ENCODE measurements at regions not wholly inside any gene's neighbourhood (a gene's known extent, or its start where the extent isn't known, plus 50 kb on each side); places are given as distances from the start of the nearest gene placed in this dataset.

DNA sequence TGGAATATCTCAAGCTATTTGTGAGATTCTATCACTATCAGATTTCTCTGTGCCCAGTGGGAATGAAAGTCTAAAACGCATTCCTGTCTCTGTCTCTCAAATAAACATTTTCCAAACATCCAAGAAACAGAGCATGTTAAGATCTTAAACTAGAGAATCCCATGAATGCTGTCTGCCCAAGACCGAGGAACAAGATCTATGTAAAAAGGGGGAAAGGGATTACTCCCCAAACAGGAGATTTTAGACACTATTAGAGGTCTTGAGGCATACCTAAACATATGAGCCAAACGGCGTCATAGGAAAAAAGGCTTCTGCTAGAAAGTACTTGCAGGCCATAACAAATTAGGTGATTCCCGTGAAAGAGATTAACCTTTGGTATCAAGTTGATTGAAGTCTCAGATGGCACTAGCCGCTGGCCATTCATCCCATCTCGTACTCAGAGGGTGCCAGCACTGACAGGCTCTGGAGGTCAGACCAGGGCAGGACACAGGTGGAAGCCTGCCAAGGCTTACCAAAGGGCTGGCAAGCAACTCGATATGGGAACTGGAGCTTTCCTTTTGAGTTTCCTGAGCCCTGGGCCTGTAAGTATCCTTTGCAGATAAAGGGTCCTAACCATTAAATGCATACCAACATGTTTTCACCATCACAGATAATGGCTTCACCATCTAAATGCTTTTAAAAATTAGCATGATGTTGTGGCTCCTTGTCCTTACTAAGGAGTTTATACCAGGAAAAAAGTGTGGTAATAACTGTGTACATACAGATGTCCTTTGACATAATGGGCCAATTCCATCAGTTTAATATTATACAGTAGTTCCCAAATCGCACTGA is 225.2 kb downstream of the FOXO1 start:
- TF ChIP-seq, protein P1, sequence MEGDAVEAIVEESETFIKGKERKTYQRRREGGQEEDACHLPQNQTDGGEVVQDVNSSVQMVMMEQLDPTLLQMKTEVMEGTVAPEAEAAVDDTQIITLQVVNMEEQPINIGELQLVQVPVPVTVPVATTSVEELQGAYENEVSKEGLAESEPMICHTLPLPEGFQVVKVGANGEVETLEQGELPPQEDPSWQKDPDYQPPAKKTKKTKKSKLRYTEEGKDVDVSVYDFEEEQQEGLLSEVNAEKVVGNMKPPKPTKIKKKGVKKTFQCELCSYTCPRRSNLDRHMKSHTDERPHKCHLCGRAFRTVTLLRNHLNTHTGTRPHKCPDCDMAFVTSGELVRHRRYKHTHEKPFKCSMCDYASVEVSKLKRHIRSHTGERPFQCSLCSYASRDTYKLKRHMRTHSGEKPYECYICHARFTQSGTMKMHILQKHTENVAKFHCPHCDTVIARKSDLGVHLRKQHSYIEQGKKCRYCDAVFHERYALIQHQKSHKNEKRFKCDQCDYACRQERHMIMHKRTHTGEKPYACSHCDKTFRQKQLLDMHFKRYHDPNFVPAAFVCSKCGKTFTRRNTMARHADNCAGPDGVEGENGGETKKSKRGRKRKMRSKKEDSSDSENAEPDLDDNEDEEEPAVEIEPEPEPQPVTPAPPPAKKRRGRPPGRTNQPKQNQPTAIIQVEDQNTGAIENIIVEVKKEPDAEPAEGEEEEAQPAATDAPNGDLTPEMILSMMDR (IDR thresholded peaks at IDR 0.05; ENCODE audit: insufficient read depth, low read depth, low read length), result no peak
- TF ChIP-seq EZH2 (IDR thresholded peaks at IDR 0.05; ENCODE audit: insufficient read depth, low read length), result no peak

Data from astrocyte (in vitro differentiated cells and primary cell).